ENCODE measurements at regions not wholly inside any gene's neighbourhood (a gene's known extent, or its start where the extent isn't known, plus 50 kb on each side); places are given as distances from the start of the nearest gene placed in this dataset.

DNA sequence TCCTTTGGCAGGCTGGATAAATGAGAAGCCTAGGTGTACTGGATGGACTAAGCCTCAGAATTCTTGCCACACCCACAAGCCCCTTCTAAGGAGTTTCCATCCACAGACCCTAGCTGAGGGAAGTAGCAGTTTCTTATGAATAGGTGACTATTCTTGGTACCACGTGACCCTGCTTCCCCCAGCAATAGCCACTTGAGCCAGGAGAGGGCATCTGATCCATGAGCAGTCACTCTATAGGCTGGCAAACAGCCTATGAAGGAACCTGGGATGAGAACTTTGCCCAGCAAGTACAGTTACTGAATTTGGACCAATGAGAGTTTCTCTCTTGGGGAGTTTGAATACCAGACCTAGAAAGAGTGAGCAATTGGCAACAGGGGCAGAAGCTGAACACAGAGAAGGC, 84.0 kb downstream of the RTL9 start:
- Histone ChIP-seq H3K4me2 (ENCODE audit: insufficient read depth, low read length, poor library complexity, severe bottlenecking) (no peak overlapping the region), H2BK15ac (ENCODE audit: low read length) (no peak overlapping the region), H4K8ac (ENCODE audit: low read depth, low read length) (no peak overlapping the region), H3K36me3 (replicated peaks in 1 of 2; ENCODE audit: control insufficient read depth in 2 of 2, insufficient read depth in 2 of 2, low read length in 2 of 2) (no peaks in the 10 kb centered on the region), H2BK12ac (ENCODE audit: low read length) (no peak overlapping the region), H3K27ac (replicated peaks; ENCODE audit: low read length) (no peak overlapping the region), H3K79me1 (ENCODE audit: low read depth, low read length) (no peaks in the 10 kb centered on the region), H3K9me3 (replicated peaks in 1 of 2; ENCODE audit: control insufficient read depth in 2 of 2, insufficient read depth in 1 of 2, low read depth in 1 of 2, low read length in 2 of 2) (no peaks in the 10 kb centered on the region), H3K4me1 (ENCODE audit: control insufficient read depth in 2 of 2, insufficient read depth in 1 of 2, low read depth in 1 of 2, low read length in 2 of 2) (peaks cover 8 to 10% of the 10 kb centered on the region in 2 donors), H4K91ac (ENCODE audit: low read depth, low read length, poor library complexity) (no peak overlapping the region), H2BK120ac (ENCODE audit: low read depth, low read length) (no peak overlapping the region), H3K23ac (ENCODE audit: low read depth, low read length, poor library complexity) (no peak overlapping the region), H3K9ac (ENCODE audit: low read depth, low read length, poor library complexity) (no peak overlapping the region), H2AK5ac (ENCODE audit: low read depth, low read length) (no peak overlapping the region), H3K4ac (ENCODE audit: low read length) (no peak overlapping the region), H2AFZ (ENCODE audit: low read length) (no peak overlapping the region), H2BK5ac (ENCODE audit: low read length) (no peak overlapping the region), H3K27me3 (ENCODE audit: control insufficient read depth in 3 of 3, insufficient read depth in 3 of 3, low read depth in 1 of 3, low read length in 3 of 3) (peaks cover 0 to 31% (median 0%) of the 10 kb centered on the region in 3 experiments), H3K18ac (ENCODE audit: low read length) (no peak overlapping the region), H3K14ac (ENCODE audit: low read length) (no peak overlapping the region), H3K4me3 (ENCODE audit: low read length in 2 of 2) (no peak overlapping the region)
- WGBS, 2 donors (ENCODE audit: extremely low coverage in 2 of 2, insufficient read length in 2 of 2, insufficient replicate concordance in 1 of 2), result no CpG with 5 or more reads among the region's 1 CpG
- no peak for DNase-seq (ENCODE audit: low spot score)

DNA sequence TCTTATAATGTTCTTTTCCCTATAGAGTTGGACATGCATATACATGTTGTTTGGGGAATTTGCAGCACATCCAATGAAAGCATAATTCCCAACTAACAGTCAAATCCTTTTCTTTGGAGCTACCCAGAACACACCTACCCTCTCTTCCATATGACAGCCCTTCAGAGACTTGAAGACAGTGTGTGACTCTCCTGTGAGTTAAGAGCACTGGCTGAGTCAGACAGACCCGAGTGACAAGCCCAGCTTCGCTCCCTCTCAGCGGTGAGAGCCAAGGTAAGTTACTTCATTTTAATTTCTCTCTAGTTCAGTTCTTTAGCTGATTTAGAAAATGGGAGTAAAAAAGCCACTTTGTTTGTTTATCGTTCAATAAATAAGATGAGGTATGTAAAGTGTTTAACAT, 86.3 kb downstream of the RTL9 start:
- Histone ChIP-seq H3K14ac (ENCODE audit: low read length) (no peak overlapping the region), H3K79me1 (ENCODE audit: low read depth, low read length) (no peaks in the 10 kb centered on the region), H2BK5ac (ENCODE audit: low read length) (no peak overlapping the region), H2BK15ac (ENCODE audit: low read length) (no peak overlapping the region), H3K9ac (ENCODE audit: low read depth, low read length, poor library complexity) (no peak overlapping the region), H3K18ac (ENCODE audit: low read length) (no peak overlapping the region), H3K4me1 (ENCODE audit: control insufficient read depth in 2 of 2, insufficient read depth in 1 of 2, low read depth in 1 of 2, low read length in 2 of 2) (peaks cover 3 to 10% of the 10 kb centered on the region in 2 donors), H3K9me3 (replicated peaks in 1 of 2; ENCODE audit: control insufficient read depth in 2 of 2, insufficient read depth in 1 of 2, low read depth in 1 of 2, low read length in 2 of 2) (no peaks in the 10 kb centered on the region), H4K8ac (ENCODE audit: low read depth, low read length) (no peak overlapping the region), H3K36me3 (replicated peaks in 1 of 2; ENCODE audit: control insufficient read depth in 2 of 2, insufficient read depth in 2 of 2, low read length in 2 of 2) (no peaks in the 10 kb centered on the region), H2BK120ac (ENCODE audit: low read depth, low read length) (no peak overlapping the region), H3K27me3 (ENCODE audit: control insufficient read depth in 3 of 3, insufficient read depth in 3 of 3, low read depth in 1 of 3, low read length in 3 of 3) (peaks cover 0 to 29% (median 0%) of the 10 kb centered on the region in 3 experiments), H3K27ac (replicated peaks; ENCODE audit: low read length) (no peak overlapping the region), H3K4me2 (ENCODE audit: insufficient read depth, low read length, poor library complexity, severe bottlenecking) (no peak overlapping the region), H3K4me3 (ENCODE audit: low read length in 2 of 2) (no peak overlapping the region), H4K91ac (ENCODE audit: low read depth, low read length, poor library complexity) (no peak overlapping the region), H3K4ac (ENCODE audit: low read length) (no peak overlapping the region), H2AFZ (ENCODE audit: low read length) (no peak overlapping the region), H2BK12ac (ENCODE audit: low read length) (no peak overlapping the region), H2AK5ac (ENCODE audit: low read depth, low read length) (no peak overlapping the region), H3K23ac (ENCODE audit: low read depth, low read length, poor library complexity) (no peak overlapping the region)
- no peak for DNase-seq (ENCODE audit: low spot score)
- no CpG with 5 or more reads among the region's 4 CpGs for WGBS, 2 donors (ENCODE audit: extremely low coverage in 2 of 2, insufficient read length in 2 of 2, insufficient replicate concordance in 1 of 2)

DNA sequence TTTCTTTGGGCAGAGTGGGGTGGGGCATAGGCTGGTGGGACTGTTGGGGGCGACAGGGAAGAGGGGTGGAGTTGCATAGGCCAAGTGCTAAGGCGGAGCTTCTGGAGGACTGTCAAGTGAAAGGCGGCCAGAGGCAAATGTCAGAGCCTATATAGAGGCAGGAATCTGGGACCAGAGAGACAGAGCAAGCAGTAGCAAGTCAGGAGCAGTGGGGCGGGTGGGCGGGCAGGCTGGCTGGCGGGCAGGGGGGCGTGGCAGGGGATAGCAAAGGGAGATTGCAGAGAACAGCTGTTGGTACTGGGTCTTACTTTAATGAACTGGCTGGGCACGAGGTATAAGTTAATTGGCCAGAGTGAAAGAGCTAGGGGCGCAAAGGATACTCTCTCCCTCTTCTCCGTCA, 89.8 kb downstream of the RTL9 start:
- Histone ChIP-seq H3K9ac (ENCODE audit: low read depth, low read length, poor library complexity) (no peak overlapping the region), H2AFZ (ENCODE audit: low read length) (no peak overlapping the region), H3K23ac (ENCODE audit: low read depth, low read length, poor library complexity) (no peak overlapping the region), H2AK5ac (ENCODE audit: low read depth, low read length) (no peak overlapping the region), H4K91ac (ENCODE audit: low read depth, low read length, poor library complexity) (no peak overlapping the region), H2BK120ac (ENCODE audit: low read depth, low read length) (no peak overlapping the region), H3K27ac (replicated peaks; ENCODE audit: low read length) (no peak overlapping the region), H3K36me3 (replicated peaks in 1 of 2; ENCODE audit: control insufficient read depth in 2 of 2, insufficient read depth in 2 of 2, low read length in 2 of 2) (no peaks in the 10 kb centered on the region), H3K79me1 (ENCODE audit: low read depth, low read length) (no peaks in the 10 kb centered on the region), H3K14ac (ENCODE audit: low read length) (no peak overlapping the region), H2BK12ac (ENCODE audit: low read length) (no peak overlapping the region), H4K8ac (ENCODE audit: low read depth, low read length) (no peak overlapping the region), H3K4me3 (ENCODE audit: low read length in 2 of 2) (no peak overlapping the region), H3K18ac (ENCODE audit: low read length) (no peak overlapping the region), H3K9me3 (replicated peaks in 1 of 2; ENCODE audit: control insufficient read depth in 2 of 2, insufficient read depth in 1 of 2, low read depth in 1 of 2, low read length in 2 of 2) (no peaks in the 10 kb centered on the region), H2BK15ac (ENCODE audit: low read length) (no peak overlapping the region), H3K4ac (ENCODE audit: low read length) (no peak overlapping the region), H3K27me3 (ENCODE audit: control insufficient read depth in 3 of 3, insufficient read depth in 3 of 3, low read depth in 1 of 3, low read length in 3 of 3) (peaks cover 0 to 24% (median 0%) of the 10 kb centered on the region in 3 experiments), H3K4me2 (ENCODE audit: insufficient read depth, low read length, poor library complexity, severe bottlenecking) (no peak overlapping the region), H2BK5ac (ENCODE audit: low read length) (no peak overlapping the region), H3K4me1 (ENCODE audit: control insufficient read depth in 2 of 2, insufficient read depth in 1 of 2, low read depth in 1 of 2, low read length in 2 of 2) (peaks cover 0 to 8% of the 10 kb centered on the region in 2 donors)
- WGBS, 2 donors (ENCODE audit: extremely low coverage in 2 of 2, insufficient read length in 2 of 2, insufficient replicate concordance in 1 of 2), result no CpG with 5 or more reads among the region's 10 CpGs
- DNase-seq (ENCODE audit: low spot score), result no peak

DNA sequence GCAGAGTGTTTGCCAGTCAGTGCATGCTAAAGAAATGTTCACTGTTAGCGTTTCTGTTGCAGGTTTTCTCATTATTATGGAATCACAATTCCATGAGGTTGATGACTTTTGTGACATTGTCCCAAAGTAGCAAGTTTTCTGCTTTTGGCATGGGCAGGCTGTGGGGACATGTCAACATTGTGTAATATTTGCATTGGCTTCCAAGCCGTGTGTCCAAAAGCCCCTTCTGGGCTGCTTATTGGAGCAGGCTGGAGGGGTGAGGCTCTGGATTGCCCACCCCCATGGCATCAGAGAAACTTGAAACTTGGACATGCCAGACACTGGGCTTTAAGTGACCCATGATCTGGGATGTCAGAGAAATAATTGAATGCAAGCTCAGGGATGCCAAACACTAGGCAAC, 90.7 kb downstream of the RTL9 start:
- Histone ChIP-seq H3K4me2 (ENCODE audit: insufficient read depth, low read length, poor library complexity, severe bottlenecking) (no peak overlapping the region), H2BK5ac (ENCODE audit: low read length) (no peak overlapping the region), H3K36me3 (replicated peaks in 1 of 2; ENCODE audit: control insufficient read depth in 2 of 2, insufficient read depth in 2 of 2, low read length in 2 of 2) (no peaks in the 10 kb centered on the region), H4K8ac (ENCODE audit: low read depth, low read length) (no peak overlapping the region), H2AFZ (ENCODE audit: low read length) (no peak overlapping the region), H3K23ac (ENCODE audit: low read depth, low read length, poor library complexity) (no peak overlapping the region), H3K27ac (replicated peaks; ENCODE audit: low read length) (no peak overlapping the region), H3K4me1 (ENCODE audit: control insufficient read depth in 2 of 2, insufficient read depth in 1 of 2, low read depth in 1 of 2, low read length in 2 of 2) (peaks cover 0 to 8% of the 10 kb centered on the region in 2 donors), H2BK120ac (ENCODE audit: low read depth, low read length) (no peak overlapping the region), H2BK15ac (ENCODE audit: low read length) (no peak overlapping the region), H3K18ac (ENCODE audit: low read length) (no peak overlapping the region), H3K9me3 (replicated peaks in 1 of 2; ENCODE audit: control insufficient read depth in 2 of 2, insufficient read depth in 1 of 2, low read depth in 1 of 2, low read length in 2 of 2) (no peaks in the 10 kb centered on the region), H2AK5ac (ENCODE audit: low read depth, low read length) (no peak overlapping the region), H4K91ac (ENCODE audit: low read depth, low read length, poor library complexity) (no peak overlapping the region), H3K9ac (ENCODE audit: low read depth, low read length, poor library complexity) (no peak overlapping the region), H3K27me3 (ENCODE audit: control insufficient read depth in 3 of 3, insufficient read depth in 3 of 3, low read depth in 1 of 3, low read length in 3 of 3) (peaks cover 0 to 20% (median 0%) of the 10 kb centered on the region in 3 experiments), H3K14ac (ENCODE audit: low read length) (no peak overlapping the region), H3K79me1 (ENCODE audit: low read depth, low read length) (no peaks in the 10 kb centered on the region), H2BK12ac (ENCODE audit: low read length) (no peak overlapping the region), H3K4me3 (ENCODE audit: low read length in 2 of 2) (no peak overlapping the region), H3K4ac (ENCODE audit: low read length) (no peak overlapping the region)
- no CpG with 5 or more reads among the region's 2 CpGs for WGBS, 2 donors (ENCODE audit: extremely low coverage in 2 of 2, insufficient read length in 2 of 2, insufficient replicate concordance in 1 of 2)
- DNase-seq (ENCODE audit: low spot score), result no peak

Data from neuronal stem cell (in vitro differentiated cells).